Liver (tissue), 8 donors: ENCODE measurements at regions not wholly inside any gene's neighbourhood (a gene's known extent, or its start where the extent isn't known, plus 50 kb on each side); places are given as distances from the start of the nearest gene placed in this dataset.

Experiments
- DNase-seq: peaks from one replicate; pipeline ENCODE4 v3.0.0-alpha.2; 2017; ENCODE audit warnings: low spot score
- H3K27ac ChIP-seq, 2 donors: one replicate each; pipeline ENCODE4 v1.7.0; 2013; ENCODE audit warnings: inconsistent platforms in 2 of 2, low read length in 2 of 2, control low read depth in 1 of 2, low read depth in 1 of 2, mild to moderate bottlenecking in 1 of 2
- H3K27me3 ChIP-seq, 4 donors: one replicate each; pipeline versions ENCODE4 v1.6.1 to v1.7.0; 2013; ENCODE audit warnings: low read length in 3 of 4, inconsistent platforms in 1 of 4, mild to moderate bottlenecking in 1 of 4, moderate library complexity in 1 of 4; ENCODE audit not compliant: control insufficient read depth in 4 of 4, insufficient read depth in 4 of 4
- H3K36me3 ChIP-seq, 4 donors: one replicate each; pipeline versions ENCODE4 v1.6.1 to v1.7.0; 2013; ENCODE audit warnings: low read length in 3 of 4, mild to moderate bottlenecking in 3 of 4, low read depth in 1 of 4, moderate library complexity in 1 of 4; ENCODE audit not compliant: control insufficient read depth in 4 of 4, insufficient read depth in 3 of 4
- H3K4me1 ChIP-seq, 4 donors: one replicate each; pipeline versions ENCODE4 v1.6.1 to v1.7.0; 2013; ENCODE audit warnings: low read length in 3 of 4, mild to moderate bottlenecking in 3 of 4, moderate library complexity in 1 of 4; ENCODE audit not compliant: control insufficient read depth in 4 of 4, insufficient read depth in 4 of 4
- H3K4me3 ChIP-seq, 3 donors: one replicate each; pipeline versions ENCODE4 v1.6.1 to v1.7.0; 2013; ENCODE audit warnings: low read length in 3 of 3, control low read depth in 1 of 3, low read depth in 1 of 3, mild to moderate bottlenecking in 1 of 3
- H3K9ac ChIP-seq, 2 donors: one replicate each; pipeline ENCODE4 v1.7.0; 2013; ENCODE audit warnings: low read length in 2 of 2, mild to moderate bottlenecking in 2 of 2, moderate library complexity in 2 of 2, control low read depth in 1 of 2, low read depth in 1 of 2
- H3K9me3 ChIP-seq, 4 donors: one replicate each; pipeline versions ENCODE4 v1.6.1 to v1.7.0; 2013; ENCODE audit warnings: low read length in 3 of 4; ENCODE audit not compliant: control insufficient read depth in 4 of 4
- CTCF ChIP-seq: fragments of 150-350 bp; IDR thresholded peaks from 2 replicates; pipeline ENCODE4 v1.5.1; 2017; ENCODE audit warnings: improper control_type of control experiment, low read depth, low read length; ENCODE audit not compliant: missing input control
- EGR1 ChIP-seq, 2 donors: IDR thresholded peaks; 2 replicates each; pipeline ENCODE4 v1.6.1; 2016 to 2018; ENCODE audit warnings: antibody characterized with exemption in 2 of 2, low read depth in 2 of 2
- FOXA2 ChIP-seq: IDR thresholded peaks from 2 replicates; pipeline ENCODE4 v1.6.1; 2016; ENCODE audit warnings: antibody characterized with exemption
- HNF4A ChIP-seq, 2 donors: conservative IDR thresholded peaks; 2 replicates each; pipeline ENCODE4 v1.6.1; 2016; ENCODE audit warnings: antibody characterized with exemption in 2 of 2, mild to moderate bottlenecking in 2 of 2
- NR2F2 ChIP-seq: IDR thresholded peaks from 2 replicates; pipeline ENCODE4 v1.6.1; 2016; ENCODE audit warnings: antibody characterized with exemption
- RXRA ChIP-seq, 2 donors: IDR thresholded peaks; 2 replicates each; pipeline ENCODE4 v1.6.1; 2017 to 2018; ENCODE audit warnings: antibody characterized with exemption in 2 of 2, mild to moderate bottlenecking in 1 of 2
- SP1 ChIP-seq: IDR thresholded peaks from 2 replicates; pipeline ENCODE4 v1.6.1; 2018; ENCODE audit warnings: antibody characterized with exemption, mild to moderate bottlenecking
- TAF1 ChIP-seq: conservative IDR thresholded peaks from 2 replicates; pipeline ENCODE4 v1.6.1; 2016; ENCODE audit warnings: antibody characterized with exemption, mild to moderate bottlenecking
- YY1 ChIP-seq: IDR thresholded peaks from 2 replicates; pipeline ENCODE4 v1.6.1; 2016; ENCODE audit warnings: antibody characterized with exemption, mild to moderate bottlenecking
- ZBTB33 ChIP-seq: IDR thresholded peaks from 2 replicates; pipeline ENCODE4 v1.6.1; 2016; ENCODE audit warnings: antibody characterized with exemption
- whole genome bisulfite sequencing: extraction: QIAGEN DNeasy Blood & Tissue Kit; methylation state at CpG from one replicate; pipeline ENCODE4 v1.1.7; 2013; 5-methylcytosine and 5-hydroxymethylcytosine counted together
- TF ChIP-seq, protein P1 (sequence below): IDR thresholded peaks from 2 replicates; pipeline ENCODE4 v1.6.1; 2016; ENCODE audit warnings: antibody characterized with exemption
- TF ChIP-seq, protein P2 (sequence below): IDR thresholded peaks from 2 replicates; pipeline ENCODE4 v1.6.1; 2016; ENCODE audit warnings: antibody characterized with exemption, mild to moderate bottlenecking
- donor health status: healthy.
- donor health status: healthy.
- donor health status: healthy.
- donor health status: healthy.
- donor health status: healthy.

DNA sequence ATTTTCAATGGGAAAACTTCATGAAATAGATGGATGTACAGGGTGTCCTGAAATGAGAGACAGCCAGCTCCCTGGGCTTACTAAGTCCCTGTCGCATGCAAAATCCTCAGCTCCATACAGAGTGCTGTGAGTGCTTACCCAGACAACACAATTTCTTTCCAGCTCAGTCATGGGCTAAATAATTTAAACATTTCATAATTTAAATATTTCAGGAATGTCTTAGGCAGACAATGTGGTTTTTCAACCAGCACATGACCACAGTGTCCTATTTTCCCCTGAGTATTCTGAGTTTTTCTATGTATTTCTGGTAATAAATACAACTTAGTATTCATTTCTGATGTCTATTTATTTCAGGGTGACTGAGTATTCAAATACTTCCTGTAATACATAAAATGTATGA, 188.5 kb upstream of the SNX2 start:
- Histone ChIP-seq H3K9me3 (no peaks in the 10 kb centered on the region), H3K9ac (no peak overlapping the region), H3K27me3 (no peaks in the 10 kb centered on the region), H3K4me3 (no peak overlapping the region), H3K27ac (no peak overlapping the region), H3K4me1 (no peaks in the 10 kb centered on the region), H3K36me3 (no peaks in the 10 kb centered on the region)
- TF ChIP-seq YY1 (no peak), CTCF (no peak), FOXA2 (no peak)
- DNase-seq, result no peak
- 85% methylated on average over 1 of the region's 1 CpG for WGBS

DNA sequence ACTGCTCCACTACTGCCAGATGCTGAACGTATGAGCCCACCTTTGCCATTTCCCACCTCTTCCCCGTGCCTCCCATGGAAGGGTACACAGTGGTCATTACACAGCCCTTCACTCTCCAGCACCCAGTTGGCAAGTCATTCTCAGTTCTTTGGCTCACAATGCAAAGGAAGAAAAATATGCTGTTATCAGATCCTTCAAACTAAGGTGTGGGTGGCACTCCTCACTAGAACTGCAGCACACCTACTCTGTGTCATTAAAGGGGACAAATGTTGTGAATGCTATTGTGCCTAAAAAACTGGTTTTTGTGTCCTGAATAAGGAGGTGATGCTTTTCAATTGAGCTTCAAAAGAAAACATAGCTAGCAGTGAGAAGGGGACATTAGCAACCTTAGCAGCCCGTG, 183.1 kb upstream of the SNX2 start:
- H3K4me1 ChIP-seq, result no peaks in the 10 kb centered on the region
- H3K9ac ChIP-seq, result no peak overlapping the region
- TF ChIP-seq, protein P1, sequence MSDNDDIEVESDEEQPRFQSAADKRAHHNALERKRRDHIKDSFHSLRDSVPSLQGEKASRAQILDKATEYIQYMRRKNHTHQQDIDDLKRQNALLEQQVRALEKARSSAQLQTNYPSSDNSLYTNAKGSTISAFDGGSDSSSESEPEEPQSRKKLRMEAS, result no peak
- TF ChIP-seq NR2F2, result no peak
- no peak for TF ChIP-seq RXRA (IDR thresholded peaks at IDR 0.05)
- TF ChIP-seq EGR1 (IDR thresholded peaks at IDR 0.05; ENCODE audit: low read depth in 2 of 2), result no peak
- TF ChIP-seq FOXA2, result no peak
- TF ChIP-seq ZBTB33, result no peak
- no peak for TF ChIP-seq HNF4A (conservative IDR thresholded peaks at IDR 0.05)
- no peak for TF ChIP-seq TAF1
- TF ChIP-seq, protein P2, sequence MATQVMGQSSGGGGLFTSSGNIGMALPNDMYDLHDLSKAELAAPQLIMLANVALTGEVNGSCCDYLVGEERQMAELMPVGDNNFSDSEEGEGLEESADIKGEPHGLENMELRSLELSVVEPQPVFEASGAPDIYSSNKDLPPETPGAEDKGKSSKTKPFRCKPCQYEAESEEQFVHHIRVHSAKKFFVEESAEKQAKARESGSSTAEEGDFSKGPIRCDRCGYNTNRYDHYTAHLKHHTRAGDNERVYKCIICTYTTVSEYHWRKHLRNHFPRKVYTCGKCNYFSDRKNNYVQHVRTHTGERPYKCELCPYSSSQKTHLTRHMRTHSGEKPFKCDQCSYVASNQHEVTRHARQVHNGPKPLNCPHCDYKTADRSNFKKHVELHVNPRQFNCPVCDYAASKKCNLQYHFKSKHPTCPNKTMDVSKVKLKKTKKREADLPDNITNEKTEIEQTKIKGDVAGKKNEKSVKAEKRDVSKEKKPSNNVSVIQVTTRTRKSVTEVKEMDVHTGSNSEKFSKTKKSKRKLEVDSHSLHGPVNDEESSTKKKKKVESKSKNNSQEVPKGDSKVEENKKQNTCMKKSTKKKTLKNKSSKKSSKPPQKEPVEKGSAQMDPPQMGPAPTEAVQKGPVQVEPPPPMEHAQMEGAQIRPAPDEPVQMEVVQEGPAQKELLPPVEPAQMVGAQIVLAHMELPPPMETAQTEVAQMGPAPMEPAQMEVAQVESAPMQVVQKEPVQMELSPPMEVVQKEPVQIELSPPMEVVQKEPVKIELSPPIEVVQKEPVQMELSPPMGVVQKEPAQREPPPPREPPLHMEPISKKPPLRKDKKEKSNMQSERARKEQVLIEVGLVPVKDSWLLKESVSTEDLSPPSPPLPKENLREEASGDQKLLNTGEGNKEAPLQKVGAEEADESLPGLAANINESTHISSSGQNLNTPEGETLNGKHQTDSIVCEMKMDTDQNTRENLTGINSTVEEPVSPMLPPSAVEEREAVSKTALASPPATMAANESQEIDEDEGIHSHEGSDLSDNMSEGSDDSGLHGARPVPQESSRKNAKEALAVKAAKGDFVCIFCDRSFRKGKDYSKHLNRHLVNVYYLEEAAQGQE, result no peak
- TF ChIP-seq SP1, result no peak
- H3K27ac ChIP-seq, result no peak overlapping the region
- H3K9me3 ChIP-seq, result no peaks in the 10 kb centered on the region
- no peaks in the 10 kb centered on the region for H3K27me3 ChIP-seq
- no peak for DNase-seq
- no peak overlapping the region for H3K4me3 ChIP-seq
- H3K36me3 ChIP-seq, result no peaks in the 10 kb centered on the region
- WGBS, result 82% methylated on average over 3 of the region's 3 CpGs
